ENCODE measurements at regions not wholly inside any gene's neighbourhood (a gene's known extent, or its start where the extent isn't known, plus 50 kb on each side); places are given as distances from the start of the nearest gene placed in this dataset.

- no peaks in the 10 kb centered on the region for H3K36me3 ChIP-seq (ENCODE audit: insufficient read depth)
- Mint-ChIP-seq H3K36me3 (ENCODE audit: low read depth) (no peaks in the 10 kb centered on the region), H3K4me3 (no peak overlapping the region), H3K9me3 (no peaks in the 10 kb centered on the region), H3K27me3 (ENCODE audit: insufficient read depth, low read depth, poor library complexity) (no peaks in the 10 kb centered on the region), H3K27ac (no peak overlapping the region), H3K4me1 (no peaks in the 10 kb centered on the region)
- no peak for DNase-seq (ENCODE audit: low spot score)
- ATAC-seq, result no peak
- H3K27ac ChIP-seq (ENCODE audit: low read depth), result no peak overlapping the region
- peaks cover 8% of the 10 kb centered on the region; the same call in 1 of the 2 replicates for H3K9me2 ChIP-seq (ENCODE audit: insufficient read depth)
- no peaks in the 10 kb centered on the region for H3K4me1 ChIP-seq (ENCODE audit: insufficient read depth)
- no peaks in the 10 kb centered on the region for H3F3A ChIP-seq (replicated peaks; ENCODE audit: low read depth)
- H2AFZ ChIP-seq, result no peak overlapping the region
- H3K4me3 ChIP-seq, result no peak overlapping the region
- H4K20me1 ChIP-seq (replicated peaks; ENCODE audit: insufficient read depth), result no peaks in the 10 kb centered on the region
- H3K27me3 ChIP-seq (ENCODE audit: insufficient read depth), result no peaks in the 10 kb centered on the region
- H3K79me2 ChIP-seq (replicated peaks; ENCODE audit: insufficient read depth), result no peaks in the 10 kb centered on the region
- no peak overlapping the region for H3K4me2 ChIP-seq
- TF ChIP-seq NANOG (IDR thresholded peaks at IDR 0.05; ENCODE audit: borderline replicate concordance) (no peak), JUNB (IDR thresholded peaks at IDR 0.05; ENCODE audit: unreplicated experiment) (no peak)
Observed at GRCh38 chr11:11770921-11771486, 70.8 kb upstream of the USP47 start.

GRCh38 chr11:11770296-11770695 is 71.5 kb upstream of the USP47 start:
- Histone ChIP-seq H3K4me3 (no peak overlapping the region), H3F3A (replicated peaks; ENCODE audit: low read depth) (no peaks in the 10 kb centered on the region), H3K36me3 (ENCODE audit: insufficient read depth) (no peaks in the 10 kb centered on the region), H2AFZ (no peak overlapping the region), H3K27me3 (ENCODE audit: insufficient read depth) (no peaks in the 10 kb centered on the region), H3K27ac (ENCODE audit: low read depth) (no peak overlapping the region), H4K20me1 (replicated peaks; ENCODE audit: insufficient read depth) (no peaks in the 10 kb centered on the region), H3K4me1 (ENCODE audit: insufficient read depth) (no peaks in the 10 kb centered on the region), H3K79me2 (replicated peaks; ENCODE audit: insufficient read depth) (no peaks in the 10 kb centered on the region), H3K4me2 (no peak overlapping the region), H3K9me2 (ENCODE audit: insufficient read depth) (peaks cover 4% of the 10 kb centered on the region; the same call in 1 of the 2 replicates)
- Mint-ChIP-seq H3K27me3 (ENCODE audit: insufficient read depth, low read depth, poor library complexity) (no peaks in the 10 kb centered on the region), H3K4me3 (no peak overlapping the region), H3K4me1 (no peaks in the 10 kb centered on the region), H3K36me3 (ENCODE audit: low read depth) (no peaks in the 10 kb centered on the region), H3K27ac (no peak overlapping the region), H3K9me3 (no peaks in the 10 kb centered on the region)
- DNase-seq (ENCODE audit: low spot score), result no peak
- no peak for ATAC-seq
- no peak for TF ChIP-seq ZNF462 (CRISPR knock-in tag; IDR thresholded peaks at IDR 0.05)
- no peak for TF ChIP-seq POLR2AphosphoS5 (IDR thresholded peaks at IDR 0.05; ENCODE audit: low read depth)
- no peak for TF ChIP-seq STAT1 (IDR thresholded peaks at IDR 0.05; ENCODE audit: unreplicated experiment)
- TF ChIP-seq ETS1 (IDR thresholded peaks at IDR 0.05), result no peak
- no peak for TF ChIP-seq NANOG (IDR thresholded peaks at IDR 0.05; ENCODE audit: borderline replicate concordance)
- TF ChIP-seq REST (IDR thresholded peaks at IDR 0.05; ENCODE audit: unreplicated experiment), result no peak
- TF ChIP-seq ZNF114 (CRISPR knock-in tag; IDR thresholded peaks at IDR 0.05), result no peak
- TF ChIP-seq CREB1 (CRISPR knock-in tag; IDR thresholded peaks at IDR 0.05; ENCODE audit: low read depth), result no peak
- no peak for TF ChIP-seq ZNF331 (CRISPR knock-in tag; IDR thresholded peaks at IDR 0.05; ENCODE audit: low read depth)
- TF ChIP-seq EZH2 (IDR thresholded peaks at IDR 0.05; ENCODE audit: low read depth, unreplicated experiment), result no peak
